ENCODE measurements at regions not wholly inside any gene's neighbourhood (a gene's known extent, or its start where the extent isn't known, plus 50 kb on each side); places are given as distances from the start of the nearest gene placed in this dataset.

- TF ChIP-seq YY1 (IDR thresholded peaks at IDR 0.05; ENCODE audit: insufficient read depth, insufficient read length) (no peak), ZNF274 (IDR thresholded peaks at IDR 0.05; ENCODE audit: low read depth, low read length) (no peak)
Observed at GRCh38 chr13:47327861-47328260, 431.0 kb upstream of the HTR2A start.
